ENCODE measurements at regions not wholly inside any gene's neighbourhood (a gene's known extent, or its start where the extent isn't known, plus 50 kb on each side); places are given as distances from the start of the nearest gene placed in this dataset.
"Not testable (repeated sequence)": the region's sequence is repeated elsewhere in the genome, so short reads cannot be mapped to it uniquely, and the experiment has no call there.

- no peak for DNase-seq
Measured at GRCh38 chr14:59130462-59130861, 58.0 kb upstream of the DAAM1 start.

GRCh38 chr14:59131938-59132795 is 56.3 kb upstream of the DAAM1 start:
- DNase-seq, result no peak

- no peak for DNase-seq
Measured at GRCh38 chr14:59132796-59133494, 55.5 kb upstream of the DAAM1 start.

- no peak for DNase-seq
Measured at GRCh38 chr14:59133709-59134108, 54.8 kb upstream of the DAAM1 start.

GRCh38 chr14:59134307-59134706 is 54.2 kb upstream of the DAAM1 start:
- DNase-seq, result no peak

- no peak for DNase-seq
Measured at GRCh38 chr14:59137256-59137655, 51.2 kb upstream of the DAAM1 start.

- not testable (repeated sequence) for DNase-seq
Measured at GRCh38 chr14:59138576-59138975, 49.9 kb upstream of the DAAM1 start.

Data from stimulated activated CD4-positive, alpha-beta T cell treated with anti-CD3 and anti-CD28 coated beads, Interleukin-4, amount 100 ng/mL, for 1 hour (primary cell).